GM21526 (cell line): ENCODE measurements at regions not wholly inside any gene's neighbourhood (a gene's known extent, or its start where the extent isn't known, plus 50 kb on each side); places are given as distances from the start of the nearest gene placed in this dataset.
"Not testable (repeated sequence)": the region's sequence is repeated elsewhere in the genome, so short reads cannot be mapped to it uniquely, and the experiment has no call there.

Experiments
- ATAC-seq: cut with Tn5 transposase; IDR thresholded peaks from one replicate; pipeline ENCODE4 v1.9.1; 2021; ENCODE audit warnings: moderate library complexity; ENCODE audit not compliant: unreplicated experiment, low FRiP score

- no peak for ATAC-seq
Observed at GRCh38 chr10:43852644-43853214, 204.0 kb upstream of the ZNF32 start.

GRCh38 chr10:43852149-43852548 lies 203.5 kb upstream of the ZNF32 start:
- ATAC-seq, result no peak

GRCh38 chr10:43851030-43851429 lies 202.3 kb upstream of the ZNF32 start:
- ATAC-seq, result no peak

GRCh38 chr10:43849551-43849950 lies 200.9 kb upstream of the ZNF32 start:
- ATAC-seq, result no peak

- no peak for ATAC-seq
Observed at GRCh38 chr10:43846968-43847367, 198.3 kb upstream of the ZNF32 start.

- no peak for ATAC-seq
Observed at GRCh38 chr10:43846187-43846680, 197.6 kb upstream of the ZNF32 start.

- ATAC-seq, result no peak
Observed at GRCh38 chr10:43845121-43845520, 196.4 kb upstream of the ZNF32 start.

- no peak for ATAC-seq
Observed at GRCh38 chr10:43844221-43844620, 195.5 kb upstream of the ZNF32 start.

- no peak for ATAC-seq
Observed at GRCh38 chr10:43843321-43844101, 194.8 kb upstream of the ZNF32 start.

- ATAC-seq, result no peak
Observed at GRCh38 chr10:43842496-43842895, 193.8 kb upstream of the ZNF32 start.

- ATAC-seq, result no peak
Observed at GRCh38 chr10:43842072-43842471, 193.4 kb upstream of the ZNF32 start.

- no peak for ATAC-seq
Observed at GRCh38 chr10:43839973-43840372, 191.3 kb upstream of the ZNF32 start.

- ATAC-seq, result not testable (repeated sequence)
Observed at GRCh38 chr10:43834751-43835150, 186.1 kb upstream of the ZNF32 start.

GRCh38 chr10:43827853-43828252 lies 179.2 kb upstream of the ZNF32 start:
- ATAC-seq, result no peak

GRCh38 chr10:43825984-43826383 lies 177.3 kb upstream of the ZNF32 start:
- no peak for ATAC-seq

- ATAC-seq, result no peak
Observed at GRCh38 chr10:43825421-43825820, 176.7 kb upstream of the ZNF32 start.

GRCh38 chr10:43824934-43825333 lies 176.3 kb upstream of the ZNF32 start:
- ATAC-seq, result no peak

GRCh38 chr10:43822631-43823580 lies 174.2 kb upstream of the ZNF32 start:
- ATAC-seq, result no peak

GRCh38 chr10:43821103-43821502 lies 172.4 kb upstream of the ZNF32 start:
- ATAC-seq, result no peak

GRCh38 chr10:43820663-43821062 lies 172.0 kb upstream of the ZNF32 start:
- ATAC-seq, result no peak
